ENCODE measurements at regions not wholly inside any gene's neighbourhood (a gene's known extent, or its start where the extent isn't known, plus 50 kb on each side); places are given as distances from the start of the nearest gene placed in this dataset.

- TF ChIP-seq CTCF (IDR thresholded peaks at IDR 0.05) (no peak), POLR2A (IDR thresholded peaks at IDR 0.05) (no peak)
Measured at GRCh38 chr6:50120300-50120699, 70.6 kb upstream of the DEFB112 start.

Data from heart left ventricle (tissue), 13 donors.